GM23338 (cell line): ENCODE measurements at regions not wholly inside any gene's neighbourhood (a gene's known extent, or its start where the extent isn't known, plus 50 kb on each side); places are given as distances from the start of the nearest gene placed in this dataset.

ENCODE experiments used
- ATAC-seq: fragments of 200-7000 bp; cut with Tn5 transposase; 3 replicates; pipeline ENCODE4 v1.9.1; 2020
- DNase-seq: peaks from one replicate; pipeline ENCODE4 v3.0.0-alpha.2; 2015; ENCODE audit warnings: low spot score
- H2AFZ ChIP-seq: fragments of 200-600 bp; sonication (generic); 2 replicates; pipeline ENCODE4 v1.8.0; 2016; ENCODE audit warnings: antibody characterized with exemption, mild to moderate bottlenecking, moderate library complexity
- H3F3A ChIP-seq: fragments of 200-600 bp; sonication (generic); replicated peaks from 2 replicates; pipeline ENCODE4 v1.8.0; 2017; ENCODE audit warnings: antibody characterized with exemption, mixed run types, low read depth
- H3K27ac ChIP-seq: fragments of 200-600 bp; sonication (generic); 2 replicates; pipeline ENCODE4 v1.6.1; 2016; ENCODE audit warnings: low read depth
- H3K27me3 ChIP-seq: fragments of 200-600 bp; sonication (generic); 2 replicates; pipeline ENCODE4 v1.8.0; 2016; ENCODE audit warnings: mild to moderate bottlenecking, mixed run types, moderate library complexity; ENCODE audit not compliant: insufficient read depth
- H3K36me3 ChIP-seq: fragments of 200-600 bp; sonication (generic); 2 replicates; pipeline ENCODE4 v1.8.0; 2016; ENCODE audit warnings: mild to moderate bottlenecking; ENCODE audit not compliant: insufficient read depth
- H3K4me1 ChIP-seq: fragments of 200-600 bp; sonication (generic); 2 replicates; pipeline ENCODE4 v1.8.0; 2016; ENCODE audit warnings: mild to moderate bottlenecking, moderate library complexity; ENCODE audit not compliant: insufficient read depth
- H3K4me2 ChIP-seq: fragments of 200-600 bp; sonication (generic); 2 replicates; pipeline ENCODE4 v1.7.1; 2017; ENCODE audit warnings: mixed run types
- H3K4me3 ChIP-seq: fragments of 200-600 bp; sonication (generic); 2 replicates; pipeline ENCODE4 v1.6.1; 2016; ENCODE audit warnings: mixed run types
- H3K79me2 ChIP-seq: fragments of 200-600 bp; sonication (generic); replicated peaks from 2 replicates; pipeline ENCODE4 v1.8.0; 2017; ENCODE audit warnings: mild to moderate bottlenecking; ENCODE audit not compliant: insufficient read depth
- H3K9me2 ChIP-seq: fragments of 200-600 bp; sonication (generic); 2 replicates; pipeline ENCODE4 v1.8.0; 2017; ENCODE audit not compliant: insufficient read depth
- H4K20me1 ChIP-seq: fragments of 200-600 bp; sonication (generic); replicated peaks from 2 replicates; pipeline ENCODE4 v1.8.0; 2017; ENCODE audit warnings: mild to moderate bottlenecking; ENCODE audit not compliant: insufficient read depth
- H3K27ac Mint-ChIP-seq: 2 replicates; pipeline ENCODE4 v1.8.0; 2020; ENCODE audit warnings: inconsistent platforms, mild to moderate bottlenecking, moderate library complexity, mixed read lengths
- H3K27me3 Mint-ChIP-seq: 3 replicates; pipeline ENCODE4 v1.8.0; 2022; ENCODE audit warnings: low read depth, mild to moderate bottlenecking, moderate library complexity, mixed read lengths, inconsistent platforms; ENCODE audit not compliant: insufficient read depth, poor library complexity
- H3K36me3 Mint-ChIP-seq: 3 replicates; pipeline ENCODE4 v1.8.0; 2021; ENCODE audit warnings: low read depth, mild to moderate bottlenecking, inconsistent platforms, moderate library complexity, mixed read lengths
- H3K4me1 Mint-ChIP-seq: 3 replicates; pipeline ENCODE4 v1.8.0; 2020; ENCODE audit warnings: mild to moderate bottlenecking, inconsistent platforms, mixed read lengths
- H3K4me3 Mint-ChIP-seq: 3 replicates; pipeline ENCODE4 v1.8.0; 2021; ENCODE audit warnings: moderate library complexity, mild to moderate bottlenecking, inconsistent platforms, mixed read lengths
- H3K9me3 Mint-ChIP-seq: 3 replicates; pipeline ENCODE4 v1.8.0; 2020; ENCODE audit warnings: moderate library complexity, mild to moderate bottlenecking, inconsistent platforms, mixed read lengths
- CREB1 ChIP-seq: fragments of 250-450 bp; sonication (Bioruptor Pico); IDR thresholded peaks from 2 replicates; pipeline ENCODE4 v1.5.0; 2020; ENCODE audit warnings: low read depth, mild to moderate bottlenecking, moderate library complexity
- EZH2 ChIP-seq: fragments of 200-600 bp; sonication (generic); IDR thresholded peaks from one replicate; pipeline ENCODE4 v1.8.0; 2017; ENCODE audit warnings: antibody characterized with exemption, mild to moderate bottlenecking, low read depth; ENCODE audit not compliant: unreplicated experiment
- POLR2AphosphoS5 ChIP-seq: IDR thresholded peaks from 2 replicates; pipeline ENCODE4 v1.6.1; 2016; ENCODE audit warnings: antibody characterized with exemption, low read depth
- STAT1 ChIP-seq: IDR thresholded peaks from one replicate; pipeline ENCODE4 v1.6.1; 2016; ENCODE audit warnings: antibody characterized with exemption; ENCODE audit not compliant: unreplicated experiment
- ZNF462 ChIP-seq: fragments of 250-450 bp; sonication (Bioruptor Pico); IDR thresholded peaks from 2 replicates; pipeline ENCODE4 v1.5.0; 2020; ENCODE audit warnings: mild to moderate bottlenecking, moderate library complexity
- TF ChIP-seq, protein P1 (sequence below), 2 experiments: fragments of 200-600 bp in 1 of 2; sonication (generic) in 1 of 2; conservative IDR thresholded peaks; 2 replicates each; pipeline versions ENCODE4 v1.5.1 to v1.6.1; 2016 to 2017; ENCODE audit warnings: antibody characterized with exemption in 2 of 2, low read depth in 2 of 2, mild to moderate bottlenecking in 2 of 2, moderate library complexity in 1 of 2
- TF ChIP-seq, protein P2 (sequence below): IDR thresholded peaks from 2 replicates; pipeline ENCODE4 v1.6.1; 2016; ENCODE audit warnings: antibody characterized with exemption

DNA sequence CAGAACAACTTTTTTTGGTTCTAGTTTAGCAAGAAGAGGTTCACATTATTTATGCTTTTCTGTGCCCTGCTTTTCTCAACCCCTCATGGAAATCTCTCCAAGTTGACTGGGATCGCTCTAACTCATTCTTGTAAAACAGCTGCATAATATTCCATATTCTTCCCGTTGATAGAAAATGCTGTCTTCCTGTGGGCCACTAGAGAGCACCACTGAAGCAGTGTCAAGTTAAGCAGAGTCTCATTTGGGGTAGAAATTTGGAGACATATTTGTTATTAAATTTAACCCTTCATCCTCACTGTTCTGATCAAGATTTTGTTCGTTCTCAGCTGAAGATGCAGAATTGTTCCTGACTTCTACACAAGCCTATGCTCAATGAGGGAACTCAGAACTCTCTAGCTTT is 140.1 kb downstream of the CEMIP2 start:
- no peak overlapping the region for H3K4me3 Mint-ChIP-seq
- Histone ChIP-seq H3K4me3 (no peak overlapping the region), H3K27ac (no peak overlapping the region), H3K4me1 (peaks cover 5% of the 10 kb centered on the region; the same call in 1 of the 2 replicates), H3F3A (no peaks in the 10 kb centered on the region), H4K20me1 (no peaks in the 10 kb centered on the region), H3K36me3 (no peaks in the 10 kb centered on the region), H3K4me2 (no peak overlapping the region), H3K9me2 (peaks cover 8% of the 10 kb centered on the region; the same call in 1 of the 2 replicates), H3K27me3 (no peaks in the 10 kb centered on the region), H3K79me2 (no peaks in the 10 kb centered on the region), H2AFZ (no peak overlapping the region)
- TF ChIP-seq, protein P1, sequence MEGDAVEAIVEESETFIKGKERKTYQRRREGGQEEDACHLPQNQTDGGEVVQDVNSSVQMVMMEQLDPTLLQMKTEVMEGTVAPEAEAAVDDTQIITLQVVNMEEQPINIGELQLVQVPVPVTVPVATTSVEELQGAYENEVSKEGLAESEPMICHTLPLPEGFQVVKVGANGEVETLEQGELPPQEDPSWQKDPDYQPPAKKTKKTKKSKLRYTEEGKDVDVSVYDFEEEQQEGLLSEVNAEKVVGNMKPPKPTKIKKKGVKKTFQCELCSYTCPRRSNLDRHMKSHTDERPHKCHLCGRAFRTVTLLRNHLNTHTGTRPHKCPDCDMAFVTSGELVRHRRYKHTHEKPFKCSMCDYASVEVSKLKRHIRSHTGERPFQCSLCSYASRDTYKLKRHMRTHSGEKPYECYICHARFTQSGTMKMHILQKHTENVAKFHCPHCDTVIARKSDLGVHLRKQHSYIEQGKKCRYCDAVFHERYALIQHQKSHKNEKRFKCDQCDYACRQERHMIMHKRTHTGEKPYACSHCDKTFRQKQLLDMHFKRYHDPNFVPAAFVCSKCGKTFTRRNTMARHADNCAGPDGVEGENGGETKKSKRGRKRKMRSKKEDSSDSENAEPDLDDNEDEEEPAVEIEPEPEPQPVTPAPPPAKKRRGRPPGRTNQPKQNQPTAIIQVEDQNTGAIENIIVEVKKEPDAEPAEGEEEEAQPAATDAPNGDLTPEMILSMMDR (conservative IDR thresholded peaks at IDR 0.05; ENCODE audit: low read depth in 2 of 2) = peak; percentile 71 to 73
- TF ChIP-seq ZNF462 (CRISPR knock-in tag) = no peak
- no peaks in the 10 kb centered on the region for H3K9me3 Mint-ChIP-seq
- DNase-seq (peak; percentile 36), ATAC-seq (no peak; the same call in 2 of the 3 replicates)
- no peaks in the 10 kb centered on the region for H3K36me3 Mint-ChIP-seq
- no peak overlapping the region for H3K27ac Mint-ChIP-seq
- no peaks in the 10 kb centered on the region for H3K27me3 Mint-ChIP-seq
- peaks cover 8% of the 10 kb centered on the region for H3K4me1 Mint-ChIP-seq

DNA sequence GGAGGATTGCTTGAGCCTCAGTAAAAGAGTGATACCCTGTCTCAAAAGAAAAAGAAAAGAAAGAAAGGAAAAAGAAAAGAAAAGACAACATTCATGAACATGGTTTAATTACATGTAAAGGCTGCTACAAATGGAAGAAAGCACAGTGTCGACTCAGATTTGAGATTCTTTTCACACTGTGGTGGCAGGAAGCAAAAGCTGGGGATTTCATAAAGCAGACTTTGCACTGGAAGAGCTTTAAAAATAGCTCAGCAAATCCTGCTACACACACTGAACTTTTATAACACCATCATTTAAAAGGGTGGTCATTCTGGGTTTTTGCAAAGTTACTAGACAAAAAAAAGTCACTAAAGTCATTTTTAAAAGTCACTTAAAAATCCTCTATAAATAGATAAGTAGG is 140.8 kb downstream of the CEMIP2 start:
- peaks cover 8% of the 10 kb centered on the region for H3K4me1 Mint-ChIP-seq
- no peak for ATAC-seq
- TF ChIP-seq POLR2AphosphoS5 (no peak), CREB1 (CRISPR knock-in tag) (no peak), EZH2 (no peak), STAT1 (no peak)
- TF ChIP-seq, protein P1 (conservative IDR thresholded peaks at IDR 0.05; ENCODE audit: low read depth in 2 of 2) = no peak
- TF ChIP-seq, protein P2, sequence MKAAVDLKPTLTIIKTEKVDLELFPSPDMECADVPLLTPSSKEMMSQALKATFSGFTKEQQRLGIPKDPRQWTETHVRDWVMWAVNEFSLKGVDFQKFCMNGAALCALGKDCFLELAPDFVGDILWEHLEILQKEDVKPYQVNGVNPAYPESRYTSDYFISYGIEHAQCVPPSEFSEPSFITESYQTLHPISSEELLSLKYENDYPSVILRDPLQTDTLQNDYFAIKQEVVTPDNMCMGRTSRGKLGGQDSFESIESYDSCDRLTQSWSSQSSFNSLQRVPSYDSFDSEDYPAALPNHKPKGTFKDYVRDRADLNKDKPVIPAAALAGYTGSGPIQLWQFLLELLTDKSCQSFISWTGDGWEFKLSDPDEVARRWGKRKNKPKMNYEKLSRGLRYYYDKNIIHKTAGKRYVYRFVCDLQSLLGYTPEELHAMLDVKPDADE = no peak

More for the DNA sequence above, 140.8 kb downstream of the CEMIP2 start:
- Mint-ChIP-seq H3K27ac (no peak overlapping the region), H3K27me3 (no peaks in the 10 kb centered on the region), H3K9me3 (no peaks in the 10 kb centered on the region), H3K4me3 (no peak overlapping the region), H3K36me3 (no peaks in the 10 kb centered on the region)
- DNase-seq = no peak
- Histone ChIP-seq H3K4me1 (peaks cover 5% of the 10 kb centered on the region; the same call in 1 of the 2 replicates), H4K20me1 (no peaks in the 10 kb centered on the region), H3K9me2 (peaks cover 11% of the 10 kb centered on the region; the same call in 1 of the 2 replicates), H3K4me3 (no peak overlapping the region), H3F3A (no peaks in the 10 kb centered on the region), H3K36me3 (no peaks in the 10 kb centered on the region), H3K4me2 (no peak overlapping the region), H3K27me3 (no peaks in the 10 kb centered on the region), H3K79me2 (no peaks in the 10 kb centered on the region), H3K27ac (no peak overlapping the region), H2AFZ (0 out of 2 replicates have a peak overlapping the region, but pooled peaks have one; percentile 34)
